Iris pigment epithelial cell (primary cell): ENCODE measurements at regions not wholly inside any gene's neighbourhood (a gene's known extent, or its start where the extent isn't known, plus 50 kb on each side); places are given as distances from the start of the nearest gene placed in this dataset.

ENCODE experiments used
- DNase-seq: peaks from one replicate; pipeline ENCODE4 v3.0.0-alpha.2; 2011; ENCODE audit warnings: low read depth

GRCh38 chr2:19682493-19682892 is 219.3 kb downstream of the TTC32 start:
- peak; percentile 23 for DNase-seq

GRCh38 chr2:19677825-19678518 is 223.8 kb downstream of the TTC32 start:
- DNase-seq: no peak

GRCh38 chr2:19677215-19677777 is 224.5 kb downstream of the TTC32 start:
- no peak for DNase-seq

- no peak for DNase-seq
Observed at GRCh38 chr2:19676770-19677169, 225.0 kb downstream of the TTC32 start.

- DNase-seq: peak; percentile 48
Observed at GRCh38 chr2:19675856-19676460, 225.8 kb downstream of the TTC32 start.

DNA sequence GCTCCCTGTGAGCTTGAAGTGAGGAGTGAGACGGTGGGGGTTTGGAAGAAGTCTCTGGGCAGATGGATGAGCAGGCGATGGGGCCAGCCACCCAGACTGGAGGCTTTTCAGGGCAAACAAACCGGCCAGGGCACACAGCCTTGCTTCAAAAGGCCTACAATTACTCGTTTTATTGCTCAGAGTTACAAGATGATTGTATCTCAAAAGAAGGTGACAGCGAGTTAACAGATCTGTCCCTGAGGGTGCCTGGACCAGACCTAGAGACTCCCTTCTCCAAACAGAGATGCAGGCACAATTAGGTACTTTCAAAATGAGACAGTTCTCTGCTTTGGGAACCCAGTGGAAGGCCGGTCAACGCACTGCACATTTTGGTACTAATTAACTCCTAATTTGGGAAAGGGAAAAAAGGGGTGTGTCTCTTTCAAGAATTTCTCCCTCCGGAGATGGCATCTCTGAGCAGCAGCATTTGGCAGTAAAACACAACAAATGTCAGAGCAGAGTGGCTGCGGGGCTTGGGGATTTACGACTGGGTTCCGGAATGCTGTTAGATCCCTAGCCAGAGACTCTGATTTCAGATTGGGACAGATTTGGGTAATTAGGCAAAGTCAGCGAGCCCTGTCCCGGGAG is 226.7 kb downstream of the TTC32 start:
- no peak for DNase-seq

GRCh38 chr2:19674051-19675002 is 227.5 kb downstream of the TTC32 start:
- no peak for DNase-seq

DNA sequence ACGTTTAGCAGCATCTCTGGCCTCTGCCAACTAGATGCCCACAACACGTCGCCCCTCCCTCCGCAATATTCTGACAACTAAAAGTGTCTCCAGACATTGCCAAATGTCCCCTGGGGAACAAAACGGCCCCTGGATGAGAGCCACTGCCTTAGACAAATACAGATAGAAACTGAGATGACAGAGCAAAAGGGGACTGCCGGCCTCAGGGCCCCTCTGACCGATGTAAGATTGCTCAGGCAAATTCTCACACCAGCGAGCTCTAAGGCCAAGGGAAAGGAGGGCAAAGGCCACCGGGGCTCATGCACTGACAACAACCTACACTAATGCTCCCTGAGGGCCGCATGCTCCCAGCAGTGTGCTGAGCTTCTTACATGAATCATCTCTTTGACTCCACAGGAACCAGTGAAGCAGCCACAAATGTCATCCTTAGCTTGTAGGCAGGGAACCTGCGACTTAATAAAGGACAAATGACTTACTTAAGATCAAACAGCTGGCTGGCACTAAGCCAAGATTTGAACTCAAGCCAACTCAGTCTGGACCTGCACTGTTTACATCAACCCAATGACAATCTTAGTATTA is 228.5 kb downstream of the TTC32 start:
- DNase-seq: peak; percentile 35

GRCh38 chr2:19671916-19672315 is 229.9 kb downstream of the TTC32 start:
- no peak for DNase-seq

GRCh38 chr2:19671311-19671710 is 230.5 kb downstream of the TTC32 start:
- no peak for DNase-seq

GRCh38 chr2:19670303-19670702 is 231.5 kb downstream of the TTC32 start:
- no peak for DNase-seq

GRCh38 chr2:19669559-19669958 is 232.2 kb downstream of the TTC32 start:
- DNase-seq: no peak

DNA sequence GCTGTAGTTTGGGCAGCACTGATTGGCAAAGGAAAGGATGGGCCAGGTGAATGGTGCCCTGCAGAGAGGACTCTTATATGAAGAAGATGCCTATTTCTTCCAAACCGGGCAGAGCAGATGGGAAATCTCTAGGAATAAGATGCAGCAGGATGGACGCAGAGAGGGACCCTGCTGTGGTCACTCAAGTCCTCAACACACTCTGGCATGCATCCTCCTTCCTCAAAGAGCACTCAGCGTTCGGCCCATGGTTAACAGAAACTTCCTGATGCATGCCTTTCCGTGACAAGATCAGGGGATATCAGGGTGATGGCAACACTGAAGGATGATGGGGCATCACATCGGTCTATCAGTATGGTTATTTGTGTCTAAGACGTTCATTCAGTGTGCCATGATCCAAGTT is 232.7 kb downstream of the TTC32 start:
- no peak for DNase-seq

DNA sequence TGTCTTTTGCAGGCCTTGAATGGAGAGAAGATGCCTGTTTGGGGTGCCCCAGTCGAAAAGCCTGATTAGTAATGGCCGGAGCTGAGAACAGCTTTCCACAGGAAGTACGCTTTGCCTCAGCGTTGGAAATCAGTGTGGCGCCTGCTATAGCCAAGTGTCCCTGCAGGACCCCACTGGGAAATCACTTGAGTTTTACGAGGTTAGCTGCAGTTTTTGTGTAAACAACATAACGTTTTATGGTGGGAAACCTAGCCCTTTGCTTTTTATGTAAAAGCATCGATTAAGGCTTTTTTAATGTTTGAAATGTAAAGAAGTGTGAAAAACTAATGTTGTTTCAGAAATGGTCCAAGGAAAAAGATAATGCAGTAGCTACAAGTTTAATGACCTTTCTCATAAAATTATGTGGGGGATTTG is 234.2 kb downstream of the TTC32 start:
- no peak for DNase-seq

GRCh38 chr2:19667085-19667484 is 234.7 kb downstream of the TTC32 start:
- DNase-seq: peak; percentile 68

- peak; percentile 6 for DNase-seq
Observed at GRCh38 chr2:19664646-19665045, 237.1 kb downstream of the TTC32 start.

- no peak for DNase-seq
Observed at GRCh38 chr2:19659024-19659792, 242.6 kb downstream of the TTC32 start.

GRCh38 chr2:19656011-19656410 is 245.8 kb downstream of the TTC32 start:
- DNase-seq: no peak

DNA sequence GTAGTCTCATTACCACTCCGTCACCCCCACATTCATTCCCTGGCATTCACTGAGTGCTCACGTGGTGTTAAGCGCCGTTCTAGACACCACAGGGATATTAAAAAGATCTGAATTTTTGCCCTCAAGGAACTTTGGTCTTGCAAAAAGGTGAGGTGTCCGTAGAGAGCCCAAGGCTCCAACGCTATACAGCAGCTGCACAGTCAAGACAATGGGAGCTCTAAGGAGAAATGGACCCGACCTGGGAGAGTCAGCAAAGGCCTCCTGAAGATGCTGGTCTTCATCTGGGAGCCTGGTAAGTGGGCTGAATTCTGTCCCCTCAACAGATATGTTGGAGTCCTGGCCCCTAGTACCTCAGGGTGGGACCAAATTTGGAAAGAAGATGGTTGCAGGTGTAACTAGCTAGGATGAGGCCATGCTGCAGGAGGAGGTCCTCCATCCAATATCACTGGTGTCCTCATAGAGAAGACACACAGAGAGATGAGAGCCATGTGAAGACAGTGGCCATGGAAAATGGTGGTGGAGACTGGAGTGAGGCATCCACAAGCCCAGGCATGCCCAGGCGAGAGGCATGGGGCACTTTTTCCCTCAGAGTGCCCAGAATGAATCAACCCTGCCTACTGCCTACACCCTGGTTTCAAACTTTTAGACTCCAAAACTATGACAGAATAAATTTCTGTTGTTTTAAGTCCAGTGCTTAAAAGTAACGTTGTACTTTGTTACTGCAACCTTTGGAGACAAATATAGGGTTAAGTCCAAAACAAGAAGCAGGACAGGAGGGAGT is 247.3 kb downstream of the TTC32 start:
- no peak for DNase-seq

DNA sequence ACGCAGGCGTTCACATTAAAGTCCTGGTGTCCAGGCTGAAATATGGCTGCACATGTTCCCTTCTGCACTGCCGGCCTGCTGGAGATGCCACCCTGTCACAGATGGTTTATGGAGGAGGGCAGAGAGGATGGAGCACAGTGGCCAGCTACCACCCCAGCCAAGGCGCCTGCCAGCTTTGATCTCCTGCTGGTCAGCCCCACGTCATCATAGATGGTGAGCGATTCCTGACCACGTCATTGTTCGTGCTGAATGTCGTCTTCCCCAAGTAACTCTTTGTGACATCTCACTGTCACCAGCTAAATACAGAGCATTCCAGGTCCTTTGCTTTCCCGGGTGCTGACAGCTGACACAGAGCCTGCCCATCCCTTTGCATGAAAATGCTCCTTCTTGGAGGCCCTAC is 248.3 kb downstream of the TTC32 start:
- DNase-seq: no peak
